NCI-H2227 treated with DMSO at 0.1 percent for 48 hours (cell line): ENCODE measurements at regions not wholly inside any gene's neighbourhood (a gene's known extent, or its start where the extent isn't known, plus 50 kb on each side); places are given as distances from the start of the nearest gene placed in this dataset.
"Not testable (repeated sequence)": the region's sequence is repeated elsewhere in the genome, so short reads cannot be mapped to it uniquely, and the experiment has no call there.

Source experiments
- DNase-seq: peaks from one replicate; lab custom pipeline; 2025; lab: John Stamatoyannopoulos, UW

DNA sequence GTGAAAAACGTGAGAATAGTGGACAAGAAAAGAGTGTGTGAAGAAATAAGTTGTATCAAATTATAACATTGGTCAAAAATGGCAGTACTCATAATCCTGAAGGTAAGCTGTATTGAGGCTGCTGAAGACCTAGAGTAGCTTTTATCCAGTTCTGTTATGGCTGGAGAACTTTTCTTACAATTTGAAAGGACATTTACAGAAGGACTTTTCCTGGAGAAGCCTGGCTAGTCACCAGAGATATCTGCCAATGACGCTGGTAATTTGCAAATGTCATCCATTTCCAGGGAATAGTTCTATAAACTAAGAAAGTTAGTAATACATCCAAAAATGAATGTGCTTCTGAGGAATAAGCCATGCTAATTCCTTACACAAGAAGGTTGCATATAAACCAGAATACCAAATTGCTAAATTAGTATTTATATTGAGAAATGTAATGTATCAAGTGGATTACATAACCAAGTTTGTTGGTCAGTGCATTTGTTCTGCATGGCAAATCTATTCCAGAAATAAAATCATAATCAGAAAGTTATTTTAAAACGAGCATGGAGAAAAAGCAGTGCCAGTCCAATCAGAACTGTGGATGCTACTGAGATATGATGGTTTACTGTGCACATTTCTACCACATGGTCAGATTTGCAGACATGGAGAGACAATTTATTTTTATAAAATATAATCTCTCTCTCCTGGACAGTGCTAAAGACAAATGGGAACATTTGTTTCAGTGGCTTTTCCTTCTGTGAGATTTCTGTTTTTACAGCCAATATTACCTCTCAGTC is 743.7 kb upstream of the HS3ST1 start:
- no peak for DNase-seq

DNA sequence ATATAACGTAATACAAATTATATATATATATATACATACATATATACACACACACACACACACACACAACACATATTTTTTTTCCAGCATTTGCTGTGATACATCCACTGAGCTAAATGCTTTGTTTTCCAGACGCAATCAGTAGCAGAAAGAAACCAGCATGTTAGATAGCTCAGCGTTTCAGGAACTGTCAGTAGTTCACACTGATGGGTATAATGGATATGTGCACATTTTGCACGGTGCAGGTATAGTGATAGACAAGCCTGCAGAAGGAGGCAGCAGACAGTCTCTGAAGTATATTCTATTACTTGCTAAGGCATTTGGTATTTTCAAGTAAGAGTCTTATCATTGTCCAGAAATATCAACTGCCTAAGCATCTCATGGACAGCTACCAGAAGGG is 741.6 kb upstream of the HS3ST1 start:
- no peak for DNase-seq

DNA sequence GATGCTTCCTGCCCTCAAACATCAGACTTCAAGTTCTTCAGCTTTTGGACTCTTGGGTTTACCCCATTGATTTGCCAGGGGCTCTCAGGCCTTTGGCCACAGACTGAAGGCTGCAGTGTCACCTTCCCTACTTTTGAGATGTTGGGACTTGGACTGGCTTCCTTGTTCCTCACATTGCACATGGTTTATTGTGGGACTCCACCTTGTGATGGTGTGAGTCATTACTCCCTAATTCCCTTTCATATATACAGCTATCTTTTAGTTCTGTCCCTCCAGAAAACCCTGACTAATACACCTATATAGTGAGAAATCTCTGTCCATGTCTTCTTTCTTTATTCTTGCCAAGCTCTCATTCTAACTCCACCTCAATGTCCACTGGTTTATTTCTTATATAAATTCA is 736.9 kb upstream of the HS3ST1 start:
- no peak for DNase-seq

DNA sequence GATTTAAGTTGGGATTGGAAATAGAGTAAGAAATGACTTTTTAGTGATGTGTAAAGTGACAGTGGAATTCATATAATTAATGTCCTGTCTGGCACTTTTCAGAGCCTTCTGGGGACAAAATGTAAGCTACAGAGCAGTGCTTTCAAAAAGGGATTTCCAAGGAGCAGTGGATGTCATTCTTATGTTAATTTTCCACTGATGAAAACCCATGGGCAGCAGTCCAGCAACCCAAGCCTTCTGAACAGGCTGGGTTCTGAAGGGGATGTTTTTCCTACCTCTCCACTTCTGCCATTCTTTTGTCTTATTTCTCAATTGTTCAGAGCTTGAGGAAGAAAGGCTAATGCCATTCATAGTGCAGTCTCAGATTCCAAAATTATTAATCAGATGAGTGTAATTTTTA is 717.6 kb upstream of the HS3ST1 start:
- no peak for DNase-seq

DNA sequence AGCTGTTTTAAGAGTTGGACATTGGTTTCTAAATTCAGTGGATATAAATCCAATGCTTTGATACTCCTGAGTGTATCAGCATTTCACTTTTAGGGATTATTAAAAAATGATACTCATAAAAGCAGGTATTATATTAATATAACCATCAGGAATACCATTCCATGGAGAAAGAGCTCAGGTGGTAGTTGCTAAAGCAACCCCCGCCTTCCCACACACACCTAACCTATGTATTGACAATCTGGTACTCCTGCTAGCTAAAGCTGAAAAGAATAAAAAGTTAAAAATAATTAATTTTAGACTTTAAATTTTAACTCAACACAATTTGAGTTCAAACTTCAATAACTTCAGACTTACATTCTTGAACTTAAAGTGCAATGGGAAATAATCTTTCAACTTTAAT is 717.1 kb upstream of the HS3ST1 start:
- no peak for DNase-seq

DNA sequence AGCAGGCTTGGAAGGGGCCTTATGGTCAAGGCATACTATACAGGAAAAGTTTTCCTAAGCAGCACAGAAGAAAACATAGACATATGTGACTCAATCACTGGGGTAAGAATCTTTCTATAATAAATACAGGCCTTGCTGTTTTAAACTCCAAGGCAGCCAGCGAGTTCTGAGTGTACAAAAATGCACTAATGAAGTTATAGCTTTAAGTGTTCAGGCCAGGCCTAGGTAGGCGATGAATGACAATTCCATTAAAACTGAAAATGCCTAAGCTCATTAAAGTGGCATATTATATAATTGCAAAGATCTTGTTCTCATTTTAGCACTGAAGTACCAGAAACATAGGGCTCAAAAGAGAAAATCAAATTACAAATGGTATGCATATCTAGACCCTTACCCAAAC is 716.4 kb upstream of the HS3ST1 start:
- no peak for DNase-seq

DNA sequence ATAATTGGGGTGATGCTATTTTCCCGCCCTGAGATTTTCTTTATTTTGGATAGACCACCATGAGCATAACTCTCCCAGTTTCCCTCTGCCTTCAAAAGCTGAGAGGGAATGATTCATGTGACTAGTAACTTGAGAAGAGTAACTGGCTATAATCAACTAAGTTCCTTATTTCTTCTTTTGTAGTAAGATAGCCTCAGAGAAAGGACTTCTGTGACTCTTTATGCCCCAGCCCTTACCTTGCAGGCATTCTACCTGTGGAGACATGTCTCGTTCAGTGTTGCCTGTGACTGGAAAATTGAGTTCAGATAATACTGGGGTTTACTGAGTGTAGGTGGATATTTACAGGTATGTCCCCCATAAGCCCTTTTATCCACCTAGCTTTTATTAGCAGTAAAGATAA is 715.4 kb upstream of the HS3ST1 start:
- DNase-seq = no peak

DNA sequence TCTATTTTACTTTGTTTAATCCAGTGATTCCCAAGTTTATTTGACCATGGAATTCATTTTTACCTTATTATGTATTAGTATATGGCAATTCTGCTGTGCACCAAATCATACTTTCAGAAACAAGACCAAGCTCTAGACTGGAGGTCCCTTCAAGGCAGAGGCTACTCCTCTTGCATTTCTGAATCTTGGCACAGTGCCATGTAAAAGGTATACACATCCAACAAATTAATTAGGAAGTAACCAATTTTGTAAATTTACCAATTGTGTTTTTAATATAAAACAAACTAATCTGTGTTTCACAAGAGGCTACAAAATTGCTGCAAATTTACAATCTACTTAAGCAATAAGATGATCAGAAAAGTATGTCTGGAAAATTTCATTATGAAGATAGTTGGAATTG is 712.2 kb upstream of the HS3ST1 start:
- no peak for DNase-seq

DNA sequence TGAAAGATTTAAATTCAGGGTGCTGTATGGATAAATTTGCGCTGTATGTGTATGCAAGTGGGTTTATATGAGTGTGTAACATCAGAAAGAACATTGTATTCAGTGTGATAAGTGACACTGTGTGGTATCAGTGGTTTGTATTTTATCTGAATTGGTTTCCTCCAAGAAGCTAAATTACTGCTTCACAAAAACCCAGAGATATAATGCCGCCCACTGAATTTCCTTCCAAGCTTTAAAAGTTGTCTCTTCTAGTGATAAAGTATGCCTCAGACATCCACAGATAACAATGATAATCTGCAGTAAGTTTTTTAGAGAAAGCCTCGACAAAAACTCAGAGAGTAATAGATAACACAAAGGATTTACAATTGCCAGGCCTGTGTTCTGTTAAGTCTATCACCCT is 710.6 kb upstream of the HS3ST1 start:
- no peak for DNase-seq

DNA sequence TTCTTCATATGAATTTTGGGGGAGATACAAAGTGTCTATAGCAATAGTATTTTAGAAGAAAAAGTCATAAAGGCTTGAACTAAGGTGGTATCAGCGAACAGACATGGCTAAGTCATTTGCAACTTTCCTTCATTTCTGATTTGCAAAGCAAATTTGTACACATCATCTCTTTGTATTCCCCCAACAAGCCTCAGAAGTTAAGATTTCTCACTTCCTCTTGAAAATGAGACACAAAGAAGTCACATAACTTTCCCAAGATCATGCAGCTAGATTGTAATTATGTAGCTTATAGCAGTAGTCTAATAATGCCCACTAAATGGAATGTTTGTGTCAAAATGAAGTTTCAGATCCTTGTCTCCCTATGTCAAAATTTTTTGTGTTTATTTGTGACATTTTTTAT is 709.8 kb upstream of the HS3ST1 start:
- no peak for DNase-seq

DNA sequence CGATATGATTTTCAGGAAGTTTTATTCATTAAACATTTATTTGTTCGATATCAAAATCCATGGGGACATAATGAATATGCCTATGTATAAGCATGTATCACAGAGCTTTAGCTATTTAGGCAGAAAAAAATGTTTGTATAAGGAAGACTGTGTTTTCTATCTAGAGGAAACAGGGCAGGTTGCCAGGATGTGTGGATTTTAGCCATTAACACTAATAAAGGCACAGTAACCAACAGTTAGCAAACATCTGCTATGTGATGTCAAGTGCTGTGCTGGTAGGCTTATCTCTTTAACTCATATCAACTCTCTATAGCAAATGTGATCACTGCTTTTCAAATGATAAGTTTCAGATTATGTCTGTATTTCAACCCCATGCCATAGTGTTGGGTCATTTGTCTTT is 708.9 kb upstream of the HS3ST1 start:
- no peak for DNase-seq

DNA sequence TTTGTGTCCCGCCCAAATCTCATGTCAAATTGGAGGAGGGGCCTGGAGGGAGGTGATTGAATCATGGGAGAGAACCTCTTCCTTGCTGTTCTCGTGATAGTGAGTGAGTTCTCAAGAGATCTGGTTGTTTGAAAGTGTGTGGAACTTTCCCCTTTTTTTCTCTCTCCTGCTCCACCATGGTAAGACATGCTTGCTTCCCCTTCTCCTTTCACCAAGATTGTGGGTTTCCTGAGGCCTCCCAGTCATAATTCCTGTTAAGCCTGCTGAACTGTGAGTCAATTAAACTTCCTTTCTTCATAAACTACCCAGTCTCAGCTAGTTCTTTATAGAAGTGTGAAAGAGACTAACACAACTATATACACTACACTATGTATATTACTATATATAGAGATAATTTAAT is 697.8 kb upstream of the HS3ST1 start:
- no peak for DNase-seq

DNA sequence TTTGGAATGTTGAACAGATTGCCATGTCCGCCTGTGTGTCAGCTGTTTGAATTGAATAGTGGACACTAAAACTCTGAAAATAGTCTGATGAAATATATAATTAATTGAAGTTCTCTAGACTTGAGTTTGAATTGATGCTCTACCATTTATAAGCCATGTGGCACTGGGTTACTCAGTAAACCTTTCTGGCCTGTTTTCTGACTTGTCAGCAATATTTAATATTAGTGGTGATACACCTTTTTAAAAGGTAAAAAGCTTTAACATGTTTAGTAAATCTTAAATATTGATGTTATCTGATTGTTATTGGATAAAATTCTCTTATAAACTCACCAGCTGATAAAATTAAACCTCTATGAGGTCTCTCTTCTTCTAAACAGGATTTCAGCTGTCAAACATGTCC is 695.4 kb upstream of the HS3ST1 start:
- no peak for DNase-seq

DNA sequence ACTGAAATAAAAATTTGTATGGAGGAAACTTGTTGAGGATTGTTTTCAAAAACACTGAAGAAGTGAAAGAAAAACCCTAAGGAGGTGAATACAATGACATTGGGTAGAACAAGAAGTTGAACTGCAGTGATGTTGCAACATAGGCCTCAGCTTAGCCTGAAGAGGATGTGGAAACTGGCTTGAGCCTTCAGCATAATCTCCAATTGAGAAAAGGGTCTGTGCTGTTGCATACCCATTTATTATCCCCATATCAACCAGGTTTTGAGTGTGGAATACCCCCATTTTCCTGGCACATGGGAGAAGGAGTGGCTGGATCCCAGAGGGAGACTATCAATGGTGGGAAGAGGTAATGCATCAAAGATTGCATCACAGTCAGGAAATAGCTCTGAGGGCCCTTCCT is 695.0 kb upstream of the HS3ST1 start:
- DNase-seq = no peak

DNA sequence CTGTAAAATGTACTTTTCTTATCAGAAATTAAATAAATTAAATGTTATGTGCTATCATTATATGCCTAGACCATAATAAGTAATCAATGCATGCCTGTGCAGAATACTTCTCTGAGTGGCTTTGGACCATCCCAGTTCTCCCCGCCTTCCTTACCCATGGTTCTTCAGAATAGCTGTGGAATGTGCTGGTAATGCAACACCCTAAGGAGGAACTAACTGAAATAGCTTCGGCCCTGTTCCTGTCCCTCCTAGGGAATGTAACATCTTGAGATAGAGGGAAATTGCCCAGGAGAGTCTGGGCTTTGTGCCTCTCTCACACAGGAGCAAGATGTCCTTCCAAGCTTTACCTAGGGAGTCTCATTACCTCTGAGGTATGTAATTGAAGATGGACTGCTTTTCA is 693.6 kb upstream of the HS3ST1 start:
- DNase-seq = no peak

DNA sequence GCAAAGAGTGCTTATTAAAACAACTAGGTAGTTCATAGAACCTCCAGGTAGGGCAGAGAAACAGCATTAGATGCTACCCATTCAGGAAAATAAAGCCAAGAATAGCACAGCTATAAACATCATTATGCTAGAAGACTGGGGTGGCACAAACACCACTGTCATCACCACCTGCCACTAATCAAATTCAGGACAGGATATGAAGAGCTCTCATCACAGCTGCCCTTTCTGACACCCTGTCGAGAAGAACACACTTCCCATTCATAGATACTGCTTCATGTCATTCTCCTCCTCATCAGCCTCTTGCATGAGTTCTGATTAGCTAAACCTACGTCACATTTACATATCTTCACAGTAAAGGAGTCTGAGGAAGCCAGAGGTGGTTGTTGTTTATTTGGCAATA is 692.3 kb upstream of the HS3ST1 start:
- DNase-seq = no peak

DNA sequence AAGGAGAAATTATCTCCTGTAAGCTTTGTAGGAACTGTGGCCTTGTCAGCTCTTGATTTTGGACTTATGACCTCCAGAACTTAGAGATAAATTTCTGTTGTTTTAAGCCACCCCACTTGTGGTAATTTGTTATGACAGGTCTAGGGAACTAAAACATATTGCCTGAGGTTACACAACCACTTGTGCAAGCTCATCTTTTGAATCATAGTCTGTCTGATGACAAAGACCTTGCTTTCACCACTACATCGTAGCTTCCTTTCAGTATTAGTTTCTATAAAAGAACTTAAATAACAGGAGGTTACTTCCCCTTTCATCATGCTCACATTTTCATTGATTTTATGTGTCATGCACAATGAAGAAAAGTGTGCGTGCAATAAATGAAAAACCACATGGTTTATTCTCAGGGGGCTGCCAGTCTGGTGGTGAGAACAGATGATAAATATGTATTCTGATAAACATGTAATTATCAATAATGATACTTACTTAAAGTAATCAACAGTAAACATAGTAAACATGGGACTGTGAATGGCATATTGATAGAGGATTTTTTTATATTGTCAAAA is 690.0 kb upstream of the HS3ST1 start:
- DNase-seq = no peak

DNA sequence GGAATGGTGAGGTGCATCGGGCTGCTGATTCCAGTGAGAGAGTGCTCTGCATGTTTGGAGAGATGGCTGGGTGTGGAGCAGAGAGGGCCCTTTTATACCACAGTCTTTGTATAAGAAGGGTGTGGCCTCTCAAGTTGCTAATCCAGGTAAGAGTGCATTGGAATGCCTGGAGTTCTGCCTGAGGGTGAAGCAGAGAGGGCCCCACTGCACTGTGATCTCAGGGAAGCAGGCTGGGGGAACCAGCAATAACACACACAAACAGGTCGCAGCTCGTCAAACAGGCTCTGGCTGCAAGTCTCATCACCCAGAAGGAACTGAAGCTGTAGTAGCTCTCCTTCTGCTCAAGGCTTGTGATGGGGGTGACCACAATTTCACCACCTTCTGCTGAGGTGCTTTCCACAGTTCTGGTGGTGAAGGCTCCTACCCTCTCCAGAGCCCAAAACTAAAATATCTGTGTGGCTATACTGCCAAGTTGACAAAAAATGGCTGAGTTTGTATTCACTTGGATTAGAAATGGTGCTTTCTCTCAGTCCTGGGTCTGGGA is 687.4 kb upstream of the HS3ST1 start:
- DNase-seq = no peak

DNA sequence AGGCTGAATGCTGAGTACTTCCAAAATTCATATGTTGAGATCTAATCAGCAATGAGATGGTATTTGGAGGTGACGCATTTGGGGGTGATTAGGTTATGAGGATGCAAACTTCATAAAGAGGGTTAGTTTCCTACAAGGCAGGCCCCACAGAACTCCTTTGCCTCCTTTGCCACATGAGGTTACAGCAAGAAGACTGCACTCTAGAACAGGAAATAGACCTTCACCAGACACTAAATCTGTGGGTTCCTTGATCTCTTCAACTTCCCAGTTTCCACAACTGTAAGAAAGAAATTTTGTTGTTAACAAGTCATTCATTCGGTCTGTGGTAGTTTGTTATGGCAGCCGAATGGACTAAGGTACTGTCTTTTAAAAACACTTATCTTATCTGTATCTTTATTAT is 681.9 kb upstream of the HS3ST1 start:
- no peak for DNase-seq

DNA sequence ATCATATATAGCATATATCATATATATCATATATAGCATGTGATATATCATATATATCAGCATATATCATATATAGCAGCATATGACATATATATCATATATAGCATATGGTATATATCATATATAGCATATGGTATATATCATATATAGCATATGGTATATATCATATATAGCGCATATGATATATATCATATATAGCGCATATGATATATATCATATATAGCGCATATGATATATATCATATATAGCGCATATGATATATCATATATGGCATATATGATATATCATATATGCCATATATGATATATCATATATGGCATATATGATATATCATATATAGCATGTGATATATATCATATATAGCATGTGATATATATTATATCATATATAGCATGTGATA is 680.4 kb upstream of the HS3ST1 start:
- not testable (repeated sequence) for DNase-seq

DNA sequence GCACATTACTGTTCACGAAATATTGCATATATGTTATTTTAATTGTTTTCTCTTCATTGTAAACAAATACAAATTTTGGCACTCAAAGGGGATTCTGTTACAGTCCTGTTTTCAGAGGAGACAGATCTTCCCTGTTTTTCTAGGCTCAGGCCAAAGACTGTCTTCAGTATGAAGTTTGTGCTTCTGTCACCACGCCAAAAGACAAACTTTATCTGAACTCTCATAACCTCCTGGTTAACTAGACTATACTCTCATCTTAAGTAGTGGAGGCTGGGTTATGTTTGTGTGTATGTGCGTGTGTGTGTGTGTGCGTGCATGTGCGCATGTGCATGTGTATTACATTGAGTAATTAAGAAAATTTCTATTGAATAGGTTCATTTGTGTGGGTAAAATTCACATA is 676.8 kb upstream of the HS3ST1 start:
- DNase-seq = no peak

DNA sequence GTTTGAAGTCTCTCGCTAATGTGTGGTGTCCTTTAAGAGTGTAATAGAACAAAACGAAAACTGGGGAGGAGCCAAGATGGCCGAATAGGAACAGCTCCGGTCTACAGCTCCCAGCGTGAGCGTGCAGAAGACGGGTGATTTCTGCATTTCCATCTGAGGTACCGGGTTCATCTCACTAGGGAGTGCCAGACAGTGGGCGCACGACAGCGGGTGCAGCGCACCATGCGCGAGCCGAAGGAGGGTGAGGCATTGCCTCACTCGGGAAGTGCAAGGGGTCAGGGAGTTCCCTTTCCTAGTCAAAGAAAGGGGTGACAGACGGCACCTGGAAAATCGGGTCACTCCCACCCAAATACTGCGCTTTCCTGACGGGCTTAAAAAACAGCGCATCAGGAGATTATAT is 661.2 kb upstream of the HS3ST1 start:
- DNase-seq = not testable (repeated sequence)

DNA sequence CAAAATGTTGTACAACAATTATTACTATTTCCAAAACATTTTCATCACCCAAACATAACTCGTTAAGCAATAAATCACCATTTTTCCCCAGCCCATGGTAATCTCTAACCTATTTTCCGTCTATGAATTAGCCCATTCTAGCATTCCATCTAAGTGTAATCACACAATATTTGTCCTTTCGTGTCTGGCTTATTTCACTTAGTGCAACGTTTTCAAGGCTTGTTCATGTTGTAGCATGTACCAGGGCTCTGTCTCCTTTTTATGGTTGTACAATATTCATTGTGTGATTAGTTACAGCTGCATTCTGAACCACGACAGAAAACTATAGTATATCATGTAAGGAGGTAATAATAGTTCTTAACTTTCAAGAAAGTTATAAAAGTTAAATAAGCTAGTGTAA is 656.0 kb upstream of the HS3ST1 start:
- DNase-seq = no peak

DNA sequence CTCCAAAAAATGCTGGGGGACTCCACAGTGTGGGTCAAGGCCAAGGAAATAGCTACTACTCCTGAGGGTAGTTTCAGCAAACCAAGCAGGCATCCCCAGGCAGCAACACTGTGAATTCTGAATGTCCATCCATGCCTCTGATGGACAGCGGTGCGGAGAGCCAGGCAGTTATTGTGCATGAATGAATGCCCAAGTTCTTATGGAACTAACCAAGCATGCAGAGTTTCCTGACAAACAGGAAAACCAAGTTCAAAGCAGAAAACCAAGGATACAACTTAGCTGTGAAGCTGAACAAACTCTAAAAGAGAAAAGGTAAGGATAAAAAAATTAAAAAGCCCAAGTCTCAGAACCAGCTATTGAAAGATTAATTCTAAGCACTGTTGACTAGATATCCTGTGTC is 642.6 kb upstream of the HS3ST1 start:
- no peak for DNase-seq
